HepG2 (cell line): ENCODE measurements at regions not wholly inside any gene's neighbourhood (a gene's known extent, or its start where the extent isn't known, plus 50 kb on each side); places are given as distances from the start of the nearest gene placed in this dataset.

ENCODE experiments used
- ATAC-seq: fragments of 200-7000 bp; cut with Tn5 transposase; 3 replicates; pipeline ENCODE4 v1.9.1; 2020; ENCODE audit warnings: mild to moderate bottlenecking, moderate library complexity
- BruUV-seq: library from RNA; stranded (reverse); fragments of 400-500 nt; replicated peaks from 2 replicates; lab custom pipeline; 2021; lab: Mats Ljungman, UMichigan
- CTCF ChIA-PET: fragments of 300-600 bp; formaldehyde crosslinking; extraction: SDS; loops from one replicate; lab custom pipeline; 2021; ENCODE audit warnings: low total read pairs, inconsistent platforms, low intra/inter-chr PET ratio; lab: Yijun Ruan, JAX
- POLR2A ChIA-PET: fragments of 350-600 bp; sonication (Branson Sonifier 250); formaldehyde crosslinking; loops from one replicate; lab custom pipeline; 2020; ENCODE audit warnings: antibody characterized with exemption, inconsistent platforms; lab: Yijun Ruan, JAX
- DNase-seq: peaks from one replicate; pipeline ENCODE4 v3.0.0-alpha.2; 2015; ENCODE audit warnings: low spot score
- FAIRE-seq: peaks from 3 replicates; lab custom pipeline; 2011; peaks lifted over from hg19 to GRCh38; lab: Jason Lieb, UNC
- H2AFZ ChIP-seq: one replicate; pipeline ENCODE4 v1.6.1; 2011; ENCODE audit warnings: low read length, inconsistent platforms
- H3K27ac ChIP-seq: fragments of 300-600 bp; 3 replicates; pipeline ENCODE4 v1.8.0; 2011; ENCODE audit warnings: mixed run types, mild to moderate bottlenecking, mixed read lengths, low read length, inconsistent platforms; ENCODE audit not compliant: insufficient read depth; ENCODE audit errors: extremely low read length
- H3K27me3 ChIP-seq, 2 experiments: fragments of 200-600 bp in 1 of 2; 2 replicates in 1 of 2; 3 replicates in 1 of 2; pipeline versions ENCODE4 v1.6.0 to v1.8.0; 2011; ENCODE audit warnings: low read length in 2 of 2, mild to moderate bottlenecking in 2 of 2, moderate library complexity in 2 of 2, inconsistent platforms in 1 of 2; ENCODE audit not compliant: insufficient read depth in 2 of 2, control insufficient read depth in 1 of 2
- H3K36me3 ChIP-seq, 2 experiments: fragments of 200-600 bp in 1 of 2; replicated peaks in 1 of 2; 2 replicates in 1 of 2; 3 replicates in 1 of 2; pipeline versions ENCODE4 v1.5.1 to v1.8.0; 2011; ENCODE audit warnings: low read length in 2 of 2, inconsistent platforms in 1 of 2; ENCODE audit not compliant: insufficient read depth in 2 of 2, control insufficient read depth in 1 of 2
- H3K4me1 ChIP-seq: 2 replicates; pipeline ENCODE4 v1.5.1; 2012; ENCODE audit warnings: low read length, inconsistent platforms; ENCODE audit not compliant: insufficient read depth
- H3K4me2 ChIP-seq: 2 replicates; pipeline ENCODE4 v1.6.0; 2011; ENCODE audit warnings: low read depth, low read length, inconsistent platforms
- H3K4me3 ChIP-seq, 3 experiments: fragments of 200-600 bp in 1 of 3; sonication (generic), shearing (Covaris generic) in 1 of 3; replicated peaks in 1 of 3; 2 replicates each; pipeline ENCODE4 v1.5.1; 2011 to 2016; ENCODE audit warnings: low read length in 3 of 3, inconsistent platforms in 2 of 3, low read depth in 2 of 3, mild to moderate bottlenecking in 2 of 3, control low read depth in 1 of 3, mixed read lengths in 1 of 3; ENCODE audit not compliant: insufficient read depth in 1 of 3
- H3K79me2 ChIP-seq: one replicate; pipeline ENCODE4 v1.6.1; 2011; ENCODE audit warnings: low read length, inconsistent platforms; ENCODE audit not compliant: insufficient read depth
- H3K9ac ChIP-seq: 2 replicates; pipeline ENCODE4 v1.6.0; 2011; ENCODE audit warnings: mild to moderate bottlenecking, low read depth, low read length, inconsistent platforms; ENCODE audit not compliant: insufficient read depth
- H3K9me3 ChIP-seq: 2 replicates; pipeline ENCODE4 v1.5.1; 2012; ENCODE audit warnings: mild to moderate bottlenecking, low read length
- H4K20me1 ChIP-seq: 2 replicates; pipeline ENCODE4 v1.6.0; 2011; ENCODE audit warnings: inconsistent platforms, mild to moderate bottlenecking, low read length, moderate library complexity; ENCODE audit not compliant: insufficient read depth
- ARID2 ChIP-seq: sonication (generic); formaldehyde crosslinking; IDR thresholded peaks from 2 replicates; pipeline ENCODE4 v1.8.1; 2022; ENCODE audit warnings: mild to moderate bottlenecking, missing genetic modification reagents, borderline replicate concordance
- JUN ChIP-seq: sonication (generic); formaldehyde crosslinking; IDR thresholded peaks from 2 replicates; pipeline ENCODE4 v1.4.0; 2020; ENCODE audit warnings: mild to moderate bottlenecking, missing genetic modification reagents
- KDM2A ChIP-seq: sonication (generic); formaldehyde crosslinking; IDR thresholded peaks from 2 replicates; pipeline ENCODE4 v1.4.0; 2020; ENCODE audit warnings: low read depth, missing genetic modification reagents, borderline replicate concordance
- SRSF1 ChIP-seq: fragments of 200-400 bp; formaldehyde crosslinking; optimal IDR thresholded peaks from 2 replicates; pipeline ENCODE3; 2017; ENCODE audit warnings: mild to moderate bottlenecking, low read depth, low read length, moderate library complexity
- TMF1 ChIP-seq: sonication (generic); formaldehyde crosslinking; IDR thresholded peaks from 2 replicates; pipeline ENCODE4 v1.8.1; 2022; ENCODE audit warnings: low read depth, missing genetic modification reagents
- ZC3H13 ChIP-seq: sonication (generic); formaldehyde crosslinking; IDR thresholded peaks from 2 replicates; pipeline ENCODE4 v1.8.1; 2023; ENCODE audit warnings: mild to moderate bottlenecking, missing genetic modification reagents, moderate library complexity
- ZFP1 ChIP-seq: IDR thresholded peaks from 2 replicates; pipeline ENCODE4 v1.6.1; 2016
- ZNF546 ChIP-seq: sonication (generic); formaldehyde crosslinking; conservative IDR thresholded peaks from 2 replicates; pipeline ENCODE4 v1.8.1; 2023; ENCODE audit warnings: mild to moderate bottlenecking, missing genetic modification reagents
- ZNF784 ChIP-seq: sonication (generic); formaldehyde crosslinking; IDR thresholded peaks from 2 replicates; pipeline ENCODE4 v1.5.1; 2020; ENCODE audit warnings: missing genetic modification reagents, mild to moderate bottlenecking, borderline replicate concordance
- WGBS: methylation state at CpG from one replicate; pipeline ENCODE4 v1.1.6; 2017; ENCODE audit warnings: low lambda C conversion rate; 5-methylcytosine and 5-hydroxymethylcytosine counted together
- in situ Hi-C: cut with HindIII; loops from 2 replicates; pipeline ENCODE4 v1.10.0; 2017; ENCODE audit warnings: low pct_unique_long_range_greater_than_20kb; ENCODE audit not compliant: extremely low pct_ligation_motif_present
- intact Hi-C: fragments of 100-400 bp; cut with micrococcal nuclease; formaldehyde crosslinking; loops from one replicate; pipeline ENCODE4 v1.10.0; 2022; ENCODE audit not compliant: unreplicated experiment
- TF ChIP-seq, protein P1 (sequence below): sonication (generic); formaldehyde crosslinking; IDR thresholded peaks from 2 replicates; pipeline ENCODE4 v1.5.1; 2020; ENCODE audit warnings: mild to moderate bottlenecking, moderate library complexity, missing genetic modification reagents
- TF ChIP-seq, protein P2 (sequence below): sonication (generic); formaldehyde crosslinking; IDR thresholded peaks from 2 replicates; pipeline ENCODE4 v1.5.0; 2020; ENCODE audit warnings: mild to moderate bottlenecking, missing genetic modification reagents
- TF ChIP-seq, protein P3 (sequence below): sonication (generic); formaldehyde crosslinking; IDR thresholded peaks from 2 replicates; pipeline ENCODE4 v1.4.0; 2020; ENCODE audit warnings: missing genetic modification reagents
- TF ChIP-seq, protein P4 (sequence below): fragments of 450-650 bp; IDR thresholded peaks from 2 replicates; pipeline ENCODE4 v1.6.1; 2016
- TF ChIP-seq, protein P5 (sequence below): sonication (generic); formaldehyde crosslinking; IDR thresholded peaks from 2 replicates; pipeline ENCODE4 v1.9.0; 2021; ENCODE audit warnings: missing genetic modification reagents, borderline replicate concordance

GRCh38 chr11:122337704-122338103 lies 221.7 kb upstream of the BLID start:
- in situ Hi-C loops (no loop called here), intact Hi-C loops (no loop called here)
- H4K20me1 ChIP-seq, result no peaks in the 10 kb centered on the region
- FAIRE-seq, result no peak
- H3K79me2 ChIP-seq, result no peaks in the 10 kb centered on the region
- no peak overlapping the region for H3K4me3 ChIP-seq
- no peak for ATAC-seq
- no peaks in the 10 kb centered on the region for H3K27me3 ChIP-seq
- H3K4me1 ChIP-seq, result no peaks in the 10 kb centered on the region
- BruUV-seq, result no TSS peak
- TF ChIP-seq, protein P1, sequence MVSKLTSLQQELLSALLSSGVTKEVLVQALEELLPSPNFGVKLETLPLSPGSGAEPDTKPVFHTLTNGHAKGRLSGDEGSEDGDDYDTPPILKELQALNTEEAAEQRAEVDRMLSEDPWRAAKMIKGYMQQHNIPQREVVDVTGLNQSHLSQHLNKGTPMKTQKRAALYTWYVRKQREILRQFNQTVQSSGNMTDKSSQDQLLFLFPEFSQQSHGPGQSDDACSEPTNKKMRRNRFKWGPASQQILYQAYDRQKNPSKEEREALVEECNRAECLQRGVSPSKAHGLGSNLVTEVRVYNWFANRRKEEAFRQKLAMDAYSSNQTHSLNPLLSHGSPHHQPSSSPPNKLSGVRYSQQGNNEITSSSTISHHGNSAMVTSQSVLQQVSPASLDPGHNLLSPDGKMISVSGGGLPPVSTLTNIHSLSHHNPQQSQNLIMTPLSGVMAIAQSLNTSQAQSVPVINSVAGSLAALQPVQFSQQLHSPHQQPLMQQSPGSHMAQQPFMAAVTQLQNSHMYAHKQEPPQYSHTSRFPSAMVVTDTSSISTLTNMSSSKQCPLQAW (CRISPR knock-in tag), result no peak
- TF ChIP-seq, protein P2, sequence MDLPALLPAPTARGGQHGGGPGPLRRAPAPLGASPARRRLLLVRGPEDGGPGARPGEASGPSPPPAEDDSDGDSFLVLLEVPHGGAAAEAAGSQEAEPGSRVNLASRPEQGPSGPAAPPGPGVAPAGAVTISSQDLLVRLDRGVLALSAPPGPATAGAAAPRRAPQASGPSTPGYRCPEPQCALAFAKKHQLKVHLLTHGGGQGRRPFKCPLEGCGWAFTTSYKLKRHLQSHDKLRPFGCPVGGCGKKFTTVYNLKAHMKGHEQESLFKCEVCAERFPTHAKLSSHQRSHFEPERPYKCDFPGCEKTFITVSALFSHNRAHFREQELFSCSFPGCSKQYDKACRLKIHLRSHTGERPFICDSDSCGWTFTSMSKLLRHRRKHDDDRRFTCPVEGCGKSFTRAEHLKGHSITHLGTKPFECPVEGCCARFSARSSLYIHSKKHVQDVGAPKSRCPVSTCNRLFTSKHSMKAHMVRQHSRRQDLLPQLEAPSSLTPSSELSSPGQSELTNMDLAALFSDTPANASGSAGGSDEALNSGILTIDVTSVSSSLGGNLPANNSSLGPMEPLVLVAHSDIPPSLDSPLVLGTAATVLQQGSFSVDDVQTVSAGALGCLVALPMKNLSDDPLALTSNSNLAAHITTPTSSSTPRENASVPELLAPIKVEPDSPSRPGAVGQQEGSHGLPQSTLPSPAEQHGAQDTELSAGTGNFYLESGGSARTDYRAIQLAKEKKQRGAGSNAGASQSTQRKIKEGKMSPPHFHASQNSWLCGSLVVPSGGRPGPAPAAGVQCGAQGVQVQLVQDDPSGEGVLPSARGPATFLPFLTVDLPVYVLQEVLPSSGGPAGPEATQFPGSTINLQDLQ, result no peak
- no peak for TF ChIP-seq TMF1 (CRISPR knock-in tag)
- no peak for TF ChIP-seq KDM2A (CRISPR knock-in tag)
- TF ChIP-seq ZNF784 (CRISPR knock-in tag), result no peak
- TF ChIP-seq, protein P3, sequence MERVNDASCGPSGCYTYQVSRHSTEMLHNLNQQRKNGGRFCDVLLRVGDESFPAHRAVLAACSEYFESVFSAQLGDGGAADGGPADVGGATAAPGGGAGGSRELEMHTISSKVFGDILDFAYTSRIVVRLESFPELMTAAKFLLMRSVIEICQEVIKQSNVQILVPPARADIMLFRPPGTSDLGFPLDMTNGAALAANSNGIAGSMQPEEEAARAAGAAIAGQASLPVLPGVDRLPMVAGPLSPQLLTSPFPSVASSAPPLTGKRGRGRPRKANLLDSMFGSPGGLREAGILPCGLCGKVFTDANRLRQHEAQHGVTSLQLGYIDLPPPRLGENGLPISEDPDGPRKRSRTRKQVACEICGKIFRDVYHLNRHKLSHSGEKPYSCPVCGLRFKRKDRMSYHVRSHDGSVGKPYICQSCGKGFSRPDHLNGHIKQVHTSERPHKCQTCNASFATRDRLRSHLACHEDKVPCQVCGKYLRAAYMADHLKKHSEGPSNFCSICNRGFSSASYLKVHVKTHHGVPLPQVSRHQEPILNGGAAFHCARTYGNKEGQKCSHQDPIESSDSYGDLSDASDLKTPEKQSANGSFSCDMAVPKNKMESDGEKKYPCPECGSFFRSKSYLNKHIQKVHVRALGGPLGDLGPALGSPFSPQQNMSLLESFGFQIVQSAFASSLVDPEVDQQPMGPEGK (CRISPR knock-in tag), result no peak
- no peak for TF ChIP-seq SRSF1
- TF ChIP-seq, protein P4, sequence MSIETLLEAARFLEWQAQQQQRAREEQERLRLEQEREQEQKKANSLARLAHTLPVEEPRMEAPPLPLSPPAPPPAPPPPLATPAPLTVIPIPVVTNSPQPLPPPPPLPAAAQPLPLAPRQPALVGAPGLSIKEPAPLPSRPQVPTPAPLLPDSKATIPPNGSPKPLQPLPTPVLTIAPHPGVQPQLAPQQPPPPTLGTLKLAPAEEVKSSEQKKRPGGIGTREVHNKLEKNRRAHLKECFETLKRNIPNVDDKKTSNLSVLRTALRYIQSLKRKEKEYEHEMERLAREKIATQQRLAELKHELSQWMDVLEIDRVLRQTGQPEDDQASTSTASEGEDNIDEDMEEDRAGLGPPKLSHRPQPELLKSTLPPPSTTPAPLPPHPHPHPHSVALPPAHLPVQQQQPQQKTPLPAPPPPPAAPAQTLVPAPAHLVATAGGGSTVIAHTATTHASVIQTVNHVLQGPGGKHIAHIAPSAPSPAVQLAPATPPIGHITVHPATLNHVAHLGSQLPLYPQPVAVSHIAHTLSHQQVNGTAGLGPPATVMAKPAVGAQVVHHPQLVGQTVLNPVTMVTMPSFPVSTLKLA, result no peak
- TF ChIP-seq ZNF546 (CRISPR knock-in tag), result no peak
- TF ChIP-seq ZFP1, result no peak
- TF ChIP-seq, protein P5, sequence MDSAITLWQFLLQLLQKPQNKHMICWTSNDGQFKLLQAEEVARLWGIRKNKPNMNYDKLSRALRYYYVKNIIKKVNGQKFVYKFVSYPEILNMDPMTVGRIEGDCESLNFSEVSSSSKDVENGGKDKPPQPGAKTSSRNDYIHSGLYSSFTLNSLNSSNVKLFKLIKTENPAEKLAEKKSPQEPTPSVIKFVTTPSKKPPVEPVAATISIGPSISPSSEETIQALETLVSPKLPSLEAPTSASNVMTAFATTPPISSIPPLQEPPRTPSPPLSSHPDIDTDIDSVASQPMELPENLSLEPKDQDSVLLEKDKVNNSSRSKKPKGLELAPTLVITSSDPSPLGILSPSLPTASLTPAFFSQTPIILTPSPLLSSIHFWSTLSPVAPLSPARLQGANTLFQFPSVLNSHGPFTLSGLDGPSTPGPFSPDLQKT (CRISPR knock-in tag), result no peak
- no peak for TF ChIP-seq ARID2 (CRISPR knock-in tag)
- no peak for TF ChIP-seq ZC3H13 (CRISPR knock-in tag)
- TF ChIP-seq JUN (CRISPR knock-in tag), result no peak
- no peaks in the 10 kb centered on the region for H3K9me3 ChIP-seq
- WGBS, result 56% methylated on average over 4 of the region's 4 CpGs
- no peak overlapping the region for H3K4me2 ChIP-seq
- H3K36me3 ChIP-seq, result no peaks in the 10 kb centered on the region
- H3K9ac ChIP-seq, result no peak overlapping the region
- ChIA-PET CTCF (no interaction called here), POLR2A (no interaction called here)
- H2AFZ ChIP-seq, result no peak overlapping the region
- no peak for DNase-seq
- no peak overlapping the region for H3K27ac ChIP-seq
